Osteocyte (in vitro differentiated cells): ENCODE measurements at regions not wholly inside any gene's neighbourhood (a gene's known extent, or its start where the extent isn't known, plus 50 kb on each side); places are given as distances from the start of the nearest gene placed in this dataset.

Experiments
- DNase-seq: peaks from one replicate; pipeline ENCODE4 v3.0.0; 2021; ENCODE audit warnings: mixed read lengths; ENCODE audit not compliant: unreplicated experiment; ENCODE audit errors: extremely low spot score
- H3K27ac Mint-ChIP-seq: one replicate; pipeline ENCODE4 v1.8.0; 2021; ENCODE audit warnings: mild to moderate bottlenecking, mixed read lengths; ENCODE audit not compliant: unreplicated experiment
- H3K27me3 Mint-ChIP-seq: one replicate; pipeline ENCODE4 v1.8.0; 2021; ENCODE audit warnings: mixed read lengths; ENCODE audit not compliant: unreplicated experiment
- H3K36me3 Mint-ChIP-seq: one replicate; pipeline ENCODE4 v1.8.0; 2021; ENCODE audit warnings: mixed read lengths; ENCODE audit not compliant: unreplicated experiment
- H3K4me1 Mint-ChIP-seq: one replicate; pipeline ENCODE4 v1.8.0; 2021; ENCODE audit warnings: mixed read lengths; ENCODE audit not compliant: unreplicated experiment
- H3K4me3 Mint-ChIP-seq: one replicate; pipeline ENCODE4 v1.8.0; 2021; ENCODE audit warnings: mild to moderate bottlenecking, moderate library complexity, mixed read lengths; ENCODE audit not compliant: unreplicated experiment
- H3K9me3 Mint-ChIP-seq: one replicate; pipeline ENCODE4 v1.8.0; 2021; ENCODE audit warnings: mixed read lengths; ENCODE audit not compliant: unreplicated experiment
- TF ChIP-seq, protein P1 (sequence below): fragments of 200-600 bp; sonication (generic); IDR thresholded peaks from 2 replicates; pipeline ENCODE4 v1.5.0; 2021; ENCODE audit warnings: antibody characterized with exemption, mild to moderate bottlenecking, moderate library complexity

- DNase-seq, result no peak
- Mint-ChIP-seq H3K4me3 (no peak overlapping the region), H3K27ac (no peak overlapping the region), H3K36me3 (no peaks in the 10 kb centered on the region), H3K4me1 (peaks cover 6% of the 10 kb centered on the region), H3K27me3 (no peaks in the 10 kb centered on the region), H3K9me3 (peaks cover 5% of the 10 kb centered on the region)
- TF ChIP-seq, protein P1, sequence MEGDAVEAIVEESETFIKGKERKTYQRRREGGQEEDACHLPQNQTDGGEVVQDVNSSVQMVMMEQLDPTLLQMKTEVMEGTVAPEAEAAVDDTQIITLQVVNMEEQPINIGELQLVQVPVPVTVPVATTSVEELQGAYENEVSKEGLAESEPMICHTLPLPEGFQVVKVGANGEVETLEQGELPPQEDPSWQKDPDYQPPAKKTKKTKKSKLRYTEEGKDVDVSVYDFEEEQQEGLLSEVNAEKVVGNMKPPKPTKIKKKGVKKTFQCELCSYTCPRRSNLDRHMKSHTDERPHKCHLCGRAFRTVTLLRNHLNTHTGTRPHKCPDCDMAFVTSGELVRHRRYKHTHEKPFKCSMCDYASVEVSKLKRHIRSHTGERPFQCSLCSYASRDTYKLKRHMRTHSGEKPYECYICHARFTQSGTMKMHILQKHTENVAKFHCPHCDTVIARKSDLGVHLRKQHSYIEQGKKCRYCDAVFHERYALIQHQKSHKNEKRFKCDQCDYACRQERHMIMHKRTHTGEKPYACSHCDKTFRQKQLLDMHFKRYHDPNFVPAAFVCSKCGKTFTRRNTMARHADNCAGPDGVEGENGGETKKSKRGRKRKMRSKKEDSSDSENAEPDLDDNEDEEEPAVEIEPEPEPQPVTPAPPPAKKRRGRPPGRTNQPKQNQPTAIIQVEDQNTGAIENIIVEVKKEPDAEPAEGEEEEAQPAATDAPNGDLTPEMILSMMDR, result no peak
Observed at GRCh38 chr6:149202952-149203351, 114.6 kb upstream of the TAB2 start.

DNA sequence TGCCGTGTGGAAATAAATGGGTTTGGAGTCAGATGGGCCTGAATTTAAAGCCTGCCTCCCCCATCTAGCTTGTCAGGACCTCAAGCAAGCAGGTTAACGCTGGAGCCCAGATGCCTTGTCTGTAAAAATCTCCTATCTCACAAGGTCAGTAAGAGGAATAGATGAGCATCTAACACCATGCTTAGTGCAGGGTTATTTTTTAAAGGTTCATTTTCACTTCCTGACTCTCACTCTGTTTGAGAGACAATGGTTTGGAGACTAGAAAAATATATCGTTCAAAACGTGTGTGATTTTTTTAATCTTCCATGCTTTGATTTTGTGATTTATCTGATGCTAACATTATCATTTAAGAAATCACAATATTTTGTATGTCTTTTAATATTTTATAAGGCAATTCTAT, 114.0 kb upstream of the TAB2 start:
- Mint-ChIP-seq H3K27ac (no peak overlapping the region), H3K9me3 (peaks cover 5% of the 10 kb centered on the region)

GRCh38 chr6:149208134-149208601, 109.3 kb upstream of the TAB2 start:
- H3K4me3 Mint-ChIP-seq, result no peak overlapping the region
- H3K27ac Mint-ChIP-seq, result no peak overlapping the region
- TF ChIP-seq, protein P1, result no peak
- no peaks in the 10 kb centered on the region for H3K4me1 Mint-ChIP-seq
- no peaks in the 10 kb centered on the region for H3K36me3 Mint-ChIP-seq
- H3K27me3 Mint-ChIP-seq, result no peaks in the 10 kb centered on the region
- no peaks in the 10 kb centered on the region for H3K9me3 Mint-ChIP-seq
- no peak for DNase-seq

More for the DNA sequence above, 114.0 kb upstream of the TAB2 start:
- Mint-ChIP-seq H3K36me3 (no peaks in the 10 kb centered on the region), H3K4me1 (peaks cover 6% of the 10 kb centered on the region), H3K4me3 (no peak overlapping the region), H3K27me3 (no peaks in the 10 kb centered on the region)
- no peak for DNase-seq
- TF ChIP-seq, protein P1, result no peak

GRCh38 chr6:149209871-149210775, 107.4 kb upstream of the TAB2 start:
- Mint-ChIP-seq H3K27me3 (no peaks in the 10 kb centered on the region), H3K27ac (no peak overlapping the region), H3K4me1 (no peaks in the 10 kb centered on the region), H3K36me3 (no peaks in the 10 kb centered on the region), H3K9me3 (no peaks in the 10 kb centered on the region), H3K4me3 (no peak overlapping the region)
- no peak for DNase-seq
- TF ChIP-seq, protein P1, result no peak

DNA sequence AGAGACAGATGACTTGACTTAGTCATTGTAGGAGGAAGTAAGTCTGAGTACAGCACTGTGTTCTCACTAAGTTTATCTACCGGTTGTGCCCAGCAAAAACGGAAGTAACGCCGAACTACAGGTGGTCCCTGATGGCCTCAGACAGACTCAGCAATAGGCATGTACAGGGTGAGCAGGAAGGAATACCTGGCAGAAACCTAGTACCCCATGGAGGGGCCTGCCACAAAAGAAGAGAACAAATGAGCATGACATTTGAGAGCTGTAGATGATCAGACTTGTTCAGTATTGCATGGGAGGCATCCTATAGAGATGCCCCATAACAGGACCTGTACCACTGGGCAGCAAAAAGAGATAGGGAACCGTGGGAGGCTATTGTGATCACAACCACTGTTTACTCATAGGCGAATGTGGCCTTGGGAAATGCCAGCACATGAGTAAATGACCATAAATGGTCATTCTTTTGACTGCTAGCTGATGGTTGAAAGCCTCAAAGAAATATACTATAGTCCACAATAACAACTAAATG, 106.4 kb upstream of the TAB2 start:
- no peak overlapping the region for H3K27ac Mint-ChIP-seq
- no peaks in the 10 kb centered on the region for H3K4me1 Mint-ChIP-seq
- H3K36me3 Mint-ChIP-seq, result no peaks in the 10 kb centered on the region
- H3K27me3 Mint-ChIP-seq, result no peaks in the 10 kb centered on the region
- no peaks in the 10 kb centered on the region for H3K9me3 Mint-ChIP-seq
- DNase-seq, result no peak
- H3K4me3 Mint-ChIP-seq, result no peak overlapping the region
- TF ChIP-seq, protein P1, result no peak
